ENCODE measurements at regions not wholly inside any gene's neighbourhood (a gene's known extent, or its start where the extent isn't known, plus 50 kb on each side); places are given as distances from the start of the nearest gene placed in this dataset.

DNA sequence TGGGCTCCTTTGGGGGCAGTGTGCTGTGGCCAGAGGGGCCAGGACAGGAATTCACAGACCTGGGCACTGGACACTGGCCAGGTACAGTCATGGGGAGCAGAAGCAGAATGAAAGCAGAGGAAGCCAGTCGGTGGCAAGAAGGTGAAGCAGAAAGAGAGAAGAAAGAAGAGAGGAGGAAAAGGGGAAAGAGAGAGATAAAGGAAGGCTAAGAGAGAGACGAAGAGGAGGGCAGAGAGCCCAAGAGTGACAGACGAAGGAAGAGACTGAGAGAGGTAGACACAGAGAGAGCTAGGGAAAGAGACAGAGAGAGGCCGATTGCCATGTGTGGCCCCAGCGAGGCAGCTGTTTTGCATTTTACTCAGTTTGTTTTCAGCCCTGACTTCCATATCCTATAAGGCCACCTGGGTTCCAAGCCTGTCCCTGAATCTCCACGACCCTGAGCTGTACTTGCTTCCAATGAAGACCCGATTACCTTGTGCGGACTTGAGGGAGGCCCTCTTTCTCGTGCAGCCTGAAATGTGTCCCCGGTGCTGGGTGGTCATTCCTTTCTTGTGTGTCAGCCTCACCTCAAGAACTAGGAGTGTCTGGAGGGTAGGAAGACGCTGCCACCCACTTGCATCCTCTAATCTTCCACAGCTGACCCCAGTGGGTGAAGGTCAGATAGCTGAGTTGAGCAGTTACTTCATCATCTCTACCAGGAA, 73.9 kb downstream of the LSM3 start:
- Histone ChIP-seq H3K9me3 (no peaks in the 10 kb centered on the region), H3K27me3 (no peaks in the 10 kb centered on the region), H3K36me3 (no peaks in the 10 kb centered on the region), H3K27ac (no peak overlapping the region), H3K4me3 (no peak overlapping the region), H3K9ac (ENCODE audit: low read depth in 2 of 2, low read length in 2 of 2) (no peak overlapping the region), H3K4me1 (no peaks in the 10 kb centered on the region)
- DNase-seq: no peak
- TF ChIP-seq, protein P1, sequence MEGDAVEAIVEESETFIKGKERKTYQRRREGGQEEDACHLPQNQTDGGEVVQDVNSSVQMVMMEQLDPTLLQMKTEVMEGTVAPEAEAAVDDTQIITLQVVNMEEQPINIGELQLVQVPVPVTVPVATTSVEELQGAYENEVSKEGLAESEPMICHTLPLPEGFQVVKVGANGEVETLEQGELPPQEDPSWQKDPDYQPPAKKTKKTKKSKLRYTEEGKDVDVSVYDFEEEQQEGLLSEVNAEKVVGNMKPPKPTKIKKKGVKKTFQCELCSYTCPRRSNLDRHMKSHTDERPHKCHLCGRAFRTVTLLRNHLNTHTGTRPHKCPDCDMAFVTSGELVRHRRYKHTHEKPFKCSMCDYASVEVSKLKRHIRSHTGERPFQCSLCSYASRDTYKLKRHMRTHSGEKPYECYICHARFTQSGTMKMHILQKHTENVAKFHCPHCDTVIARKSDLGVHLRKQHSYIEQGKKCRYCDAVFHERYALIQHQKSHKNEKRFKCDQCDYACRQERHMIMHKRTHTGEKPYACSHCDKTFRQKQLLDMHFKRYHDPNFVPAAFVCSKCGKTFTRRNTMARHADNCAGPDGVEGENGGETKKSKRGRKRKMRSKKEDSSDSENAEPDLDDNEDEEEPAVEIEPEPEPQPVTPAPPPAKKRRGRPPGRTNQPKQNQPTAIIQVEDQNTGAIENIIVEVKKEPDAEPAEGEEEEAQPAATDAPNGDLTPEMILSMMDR (IDR thresholded peaks at IDR 0.05): no peak
- intact Hi-C loops (cut with DNase I): loop anchor here (10.0 kb wide), 1 partner anchor 358 kb away; no protein-coding TSS in a partner anchor

DNA sequence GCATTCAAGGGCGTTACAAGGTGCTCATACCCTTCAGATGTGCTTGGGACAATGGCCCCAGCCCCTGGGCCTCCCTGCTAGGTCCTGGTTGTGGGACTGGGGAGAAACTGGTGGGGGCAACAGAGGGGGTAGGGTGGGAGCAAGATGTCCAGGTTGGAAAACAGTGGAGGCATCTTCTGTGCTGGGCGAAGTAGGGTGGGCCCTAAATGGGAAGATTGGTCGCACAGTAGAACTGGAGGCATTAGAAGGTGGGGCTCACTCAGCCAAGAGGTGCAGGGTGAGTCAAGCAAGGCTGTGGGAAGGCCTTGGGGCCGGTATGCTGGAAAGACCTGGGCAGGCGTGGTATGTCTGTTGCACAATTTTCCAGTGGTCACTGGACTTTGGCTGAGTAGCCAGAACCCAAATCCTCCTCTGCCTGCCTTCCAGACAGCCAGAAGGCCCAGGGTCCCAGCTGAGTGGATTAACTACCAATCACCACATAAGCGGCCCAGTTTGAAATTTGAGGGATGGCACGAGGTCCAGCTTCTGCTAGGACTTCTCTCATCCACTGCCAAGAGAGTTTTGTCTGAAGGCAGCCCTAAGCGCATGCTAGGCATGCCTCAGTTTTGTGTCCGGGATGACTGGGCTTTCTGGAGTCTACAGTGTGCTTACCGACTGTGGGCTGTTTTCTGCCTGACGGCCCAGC, 74.5 kb downstream of the LSM3 start:
- intact Hi-C loops (cut with DNase I): loop anchor here (10.0 kb wide), 1 partner anchor 358 kb away; no protein-coding TSS in a partner anchor
- no peak for DNase-seq
- Histone ChIP-seq H3K36me3 (no peaks in the 10 kb centered on the region), H3K9me3 (no peaks in the 10 kb centered on the region), H3K27me3 (no peaks in the 10 kb centered on the region), H3K4me3 (no peak overlapping the region), H3K27ac (no peak overlapping the region), H3K9ac (ENCODE audit: low read depth in 2 of 2, low read length in 2 of 2) (no peak overlapping the region), H3K4me1 (no peaks in the 10 kb centered on the region)
- TF ChIP-seq, protein P1 (IDR thresholded peaks at IDR 0.05): no peak

DNA sequence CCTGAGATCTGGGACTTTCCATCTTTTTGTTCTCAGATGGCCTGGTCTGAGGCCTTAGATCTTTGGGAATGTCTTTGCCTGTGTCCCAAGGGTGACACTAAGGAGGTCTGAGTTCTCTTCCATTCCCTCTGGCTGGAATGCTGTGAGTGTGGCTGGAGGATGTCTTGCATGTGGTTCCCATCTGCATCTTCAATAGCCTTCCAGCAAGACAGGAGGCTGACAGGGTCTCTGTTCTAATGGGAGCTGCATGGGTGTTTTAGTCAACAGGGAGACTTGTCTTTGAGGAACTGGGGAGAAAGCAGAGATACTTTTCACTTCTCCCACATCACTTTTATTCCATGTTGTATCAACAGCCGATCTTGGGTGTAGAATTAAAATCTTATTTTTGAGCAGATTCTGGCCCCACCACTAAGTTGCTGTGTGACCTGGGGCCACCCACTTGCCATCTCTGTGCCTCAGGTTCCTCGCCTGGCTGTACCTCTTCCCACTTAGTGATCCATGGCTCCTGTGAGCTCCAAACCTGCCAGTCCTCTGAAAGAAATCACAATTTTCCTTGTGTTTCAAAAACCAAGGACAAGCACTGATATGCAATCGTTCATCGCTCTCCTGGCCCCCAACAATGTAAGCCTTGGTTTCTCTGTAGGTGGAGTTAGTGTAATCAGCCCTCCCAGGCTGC, 75.2 kb downstream of the LSM3 start:
- no peak overlapping the region for H3K27ac ChIP-seq

DNA sequence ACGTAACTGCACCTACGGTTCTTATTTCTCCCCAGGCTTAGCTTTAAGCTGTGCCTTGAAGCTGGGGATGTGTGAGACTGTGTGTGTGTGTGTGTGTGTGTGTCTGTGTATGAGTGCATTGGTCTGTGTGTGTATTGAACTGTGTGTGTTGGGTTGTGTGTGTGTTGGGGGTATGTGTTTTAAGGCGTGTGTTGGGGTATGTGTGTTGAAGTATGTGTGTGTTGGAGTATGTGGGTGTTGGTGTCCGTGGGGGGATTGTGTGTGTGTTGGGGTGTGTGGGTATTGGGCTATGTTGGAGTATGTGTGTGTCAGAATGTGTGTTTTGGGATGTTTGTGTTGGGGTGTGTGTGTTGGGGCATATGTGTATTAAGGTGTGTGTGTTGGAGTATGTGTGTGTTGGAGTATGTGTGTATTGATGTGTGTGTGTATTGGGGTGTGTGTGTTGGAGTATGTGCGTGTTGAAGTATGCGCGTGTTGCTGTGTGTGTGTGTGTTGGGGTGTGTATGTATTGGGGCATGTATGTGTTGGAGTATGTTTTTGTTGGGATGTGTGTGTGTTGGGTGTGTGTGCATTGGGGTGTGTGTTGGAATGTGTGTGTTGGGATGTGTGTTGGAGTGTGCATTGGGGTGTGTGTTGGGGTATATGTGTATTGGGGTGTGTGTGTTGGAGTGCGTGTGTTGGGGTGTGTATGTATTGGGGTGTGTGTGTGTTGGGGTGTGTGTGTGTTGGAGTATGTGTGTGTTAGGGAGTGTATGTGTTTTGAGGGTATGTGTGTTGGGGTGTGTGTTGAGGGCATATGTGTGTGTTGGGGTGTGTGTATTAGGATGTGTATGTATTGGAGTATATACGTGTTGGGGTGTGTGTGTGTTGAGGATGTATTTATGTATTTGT, 76.4 kb downstream of the LSM3 start:
- H3K27me3 ChIP-seq: no peaks in the 10 kb centered on the region
- intact Hi-C loops (cut with DNase I): loop anchor here (10.0 kb wide), 1 partner anchor 360 kb away; no protein-coding TSS in a partner anchor
- no peaks in the 10 kb centered on the region for H3K9me3 ChIP-seq
- DNase-seq: no peak
- H3K4me3 ChIP-seq: no peak overlapping the region
- no peak overlapping the region for H3K9ac ChIP-seq (ENCODE audit: low read depth in 2 of 2, low read length in 2 of 2)
- H3K4me1 ChIP-seq: no peaks in the 10 kb centered on the region
- H3K36me3 ChIP-seq: no peaks in the 10 kb centered on the region
- TF ChIP-seq, protein P1 (IDR thresholded peaks at IDR 0.05): no peak
- H3K27ac ChIP-seq: no peak overlapping the region

More for the DNA sequence above, 75.2 kb downstream of the LSM3 start:
- Histone ChIP-seq H3K36me3 (no peaks in the 10 kb centered on the region), H3K27me3 (no peaks in the 10 kb centered on the region), H3K4me1 (no peaks in the 10 kb centered on the region), H3K9me3 (no peaks in the 10 kb centered on the region), H3K4me3 (no peak overlapping the region), H3K9ac (ENCODE audit: low read depth in 2 of 2, low read length in 2 of 2) (no peak overlapping the region)
- no peak for DNase-seq
- TF ChIP-seq, protein P1 (IDR thresholded peaks at IDR 0.05): no peak
- intact Hi-C loops (cut with DNase I): loop anchor here (10.0 kb wide), 1 partner anchor 359 kb away; no protein-coding TSS in a partner anchor

DNA sequence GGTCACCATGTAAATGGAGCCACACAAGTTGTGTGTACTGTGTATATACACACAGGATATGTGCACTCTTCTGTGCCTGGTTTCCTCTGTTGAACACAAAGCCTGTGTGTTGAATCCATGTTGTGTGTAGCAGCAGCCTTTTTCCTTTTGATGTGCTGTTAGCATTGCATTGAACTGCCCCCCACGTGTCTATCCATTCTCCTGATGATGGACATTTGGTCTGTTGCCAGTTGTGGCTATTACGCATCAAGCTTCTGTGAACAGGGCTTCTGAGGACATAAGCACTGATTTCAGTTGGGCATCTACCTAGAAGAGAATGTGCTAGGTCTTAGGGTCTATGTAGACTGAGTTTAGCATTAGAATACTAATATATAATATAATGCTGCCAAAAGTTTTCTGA, 77.4 kb downstream of the LSM3 start:
- Histone ChIP-seq H3K27ac (no peak overlapping the region), H3K27me3 (no peaks in the 10 kb centered on the region), H3K9me3 (no peaks in the 10 kb centered on the region), H3K4me1 (no peaks in the 10 kb centered on the region), H3K36me3 (no peaks in the 10 kb centered on the region), H3K4me3 (no peak overlapping the region), H3K9ac (ENCODE audit: low read depth in 2 of 2, low read length in 2 of 2) (no peak overlapping the region)
- no peak for DNase-seq
- intact Hi-C loops (cut with DNase I): loop anchor here (10.0 kb wide), 1 partner anchor 361 kb away; no protein-coding TSS in a partner anchor
- TF ChIP-seq, protein P1 (IDR thresholded peaks at IDR 0.05): no peak

All from colonic mucosa (tissue), 4 donors.